A673 (cell line): ENCODE measurements at regions not wholly inside any gene's neighbourhood (a gene's known extent, or its start where the extent isn't known, plus 50 kb on each side); places are given as distances from the start of the nearest gene placed in this dataset.

Experiments used
- CTCF ChIP-seq: fragments of 300-800, 200-600 bp; sonication (generic); conservative IDR thresholded peaks from 2 replicates; pipeline ENCODE4 v1.5.1; 2017; ENCODE audit warnings: low read depth, mild to moderate bottlenecking, antibody characterized with exemption, low read length, moderate library complexity, mixed read lengths
- EZH2 ChIP-seq: fragments of 200-600 bp; sonication (generic); IDR thresholded peaks from 2 replicates; pipeline ENCODE4 v1.6.1; 2017; ENCODE audit warnings: borderline replicate concordance, low read depth, mild to moderate bottlenecking, mixed read lengths, antibody characterized with exemption, low read length; ENCODE audit not compliant: poor library complexity, severe bottlenecking

- no peak for TF ChIP-seq EZH2
- no peak for TF ChIP-seq CTCF
Measured at GRCh38 chr7:18224138-18224537, 196.5 kb upstream of the PRPS1L1 start.
